ENCODE measurements at regions not wholly inside any gene's neighbourhood (a gene's known extent, or its start where the extent isn't known, plus 50 kb on each side); places are given as distances from the start of the nearest gene placed in this dataset.

- DNase-seq (ENCODE audit: low spot score), result no peak
Measured at GRCh38 chr1:232209357-232209756, 420.6 kb downstream of the SIPA1L2 start.

GRCh38 chr1:232207073-232207866 is 422.7 kb downstream of the SIPA1L2 start:
- no peak for DNase-seq (ENCODE audit: low spot score)
- TF ChIP-seq CTCF (IDR thresholded peaks at IDR 0.05; ENCODE audit: extremely low read depth, missing control alignments), result no peak

More at GRCh38 chr1:232209357-232209756, 420.6 kb downstream of the SIPA1L2 start:
- no peak for TF ChIP-seq CTCF (IDR thresholded peaks at IDR 0.05; ENCODE audit: extremely low read depth, missing control alignments)

- TF ChIP-seq CTCF (IDR thresholded peaks at IDR 0.05; ENCODE audit: extremely low read depth, missing control alignments), result no peak
- no peak for DNase-seq (ENCODE audit: low spot score)
Measured at GRCh38 chr1:232204269-232204668, 425.7 kb downstream of the SIPA1L2 start.

- DNase-seq (ENCODE audit: low spot score), result no peak
Measured at GRCh38 chr1:232201024-232201423, 428.9 kb downstream of the SIPA1L2 start.

GRCh38 chr1:232196042-232196441 is 433.9 kb downstream of the SIPA1L2 start:
- no peak for DNase-seq (ENCODE audit: low spot score)
- no peak for TF ChIP-seq CTCF (IDR thresholded peaks at IDR 0.05; ENCODE audit: extremely low read depth, missing control alignments)

More at GRCh38 chr1:232201024-232201423, 428.9 kb downstream of the SIPA1L2 start:
- TF ChIP-seq CTCF (IDR thresholded peaks at IDR 0.05; ENCODE audit: extremely low read depth, missing control alignments), result no peak

GRCh38 chr1:232194424-232194823 is 435.5 kb downstream of the SIPA1L2 start:
- DNase-seq (ENCODE audit: low spot score), result no peak
- no peak for TF ChIP-seq CTCF (IDR thresholded peaks at IDR 0.05; ENCODE audit: extremely low read depth, missing control alignments)

GRCh38 chr1:232193451-232193783 is 436.5 kb downstream of the SIPA1L2 start:
- DNase-seq (ENCODE audit: low spot score), result no peak
- TF ChIP-seq CTCF (IDR thresholded peaks at IDR 0.05; ENCODE audit: extremely low read depth, missing control alignments), result no peak

Data from GM20000 (cell line).